Transverse colon (tissue), 4 donors: ENCODE measurements at regions not wholly inside any gene's neighbourhood (a gene's known extent, or its start where the extent isn't known, plus 50 kb on each side); places are given as distances from the start of the nearest gene placed in this dataset.

ENCODE experiments used
- CTCF ChIP-seq, 5 experiments: fragments of 200-600 bp in 3 of 5; fragments of 450-650 bp in 2 of 5; sonication (generic) in 3 of 5; IDR thresholded peaks; 1 replicate in 2 of 5; 2 replicates in 3 of 5; pipeline ENCODE4 v1.5.1; 2016 to 2017; ENCODE audit warnings: antibody characterized with exemption in 5 of 5, inconsistent platforms in 3 of 5, mild to moderate bottlenecking in 2 of 5, moderate library complexity in 1 of 5
- POLR2A ChIP-seq: fragments of 450-650 bp; IDR thresholded peaks from one replicate; pipeline ENCODE4 v1.6.1; 2016; ENCODE audit warnings: antibody characterized with exemption, mild to moderate bottlenecking, moderate library complexity
- POLR2AphosphoS5 ChIP-seq, 3 donors: sonication (generic); formaldehyde crosslinking; IDR thresholded peaks; one replicate each; pipeline ENCODE4 v1.6.1; 2016; ENCODE audit warnings: antibody characterized with exemption in 3 of 3

GRCh38 chr19:28349604-28350003 lies 863.3 kb downstream of the UQCRFS1 start:
- no peak for TF ChIP-seq CTCF (IDR thresholded peaks at IDR 0.05)
- no peak for TF ChIP-seq POLR2A
- TF ChIP-seq POLR2AphosphoS5 (IDR thresholded peaks at IDR 0.05): no peak
